ENCODE measurements at regions not wholly inside any gene's neighbourhood (a gene's known extent, or its start where the extent isn't known, plus 50 kb on each side); places are given as distances from the start of the nearest gene placed in this dataset.

DNA sequence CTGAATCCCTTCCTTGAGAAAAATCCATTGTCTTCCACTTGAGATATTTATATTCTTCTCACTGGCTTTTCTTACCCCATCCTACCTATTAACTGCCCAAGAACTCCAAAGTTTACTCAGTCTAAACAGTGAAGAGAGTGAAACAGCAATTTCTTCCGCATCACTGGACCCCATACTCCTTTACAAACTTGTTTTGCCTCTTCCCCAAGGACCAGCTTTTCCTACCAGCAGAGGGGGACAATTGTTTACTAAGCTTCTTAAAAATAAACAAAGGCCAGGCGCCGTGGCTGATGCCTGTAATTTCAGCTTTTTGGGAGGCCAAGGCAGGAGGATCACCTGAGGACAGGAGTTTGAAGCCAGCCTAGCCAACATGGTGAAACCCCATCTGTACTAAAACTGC, 52.0 kb downstream of the LRATD1 start:
- Mint-ChIP-seq H3K9me3 (peaks cover 4% of the 10 kb centered on the region; the same call in 1 of the 3 replicates), H3K4me3 (no peak overlapping the region), H3K27ac (no peak overlapping the region), H3K4me1 (peaks cover 2% of the 10 kb centered on the region), H3K27me3 (ENCODE audit: insufficient read depth, low read depth, poor library complexity) (peaks cover 3% of the 10 kb centered on the region), H3K36me3 (ENCODE audit: low read depth) (no peaks in the 10 kb centered on the region)
- TF ChIP-seq, protein P1, sequence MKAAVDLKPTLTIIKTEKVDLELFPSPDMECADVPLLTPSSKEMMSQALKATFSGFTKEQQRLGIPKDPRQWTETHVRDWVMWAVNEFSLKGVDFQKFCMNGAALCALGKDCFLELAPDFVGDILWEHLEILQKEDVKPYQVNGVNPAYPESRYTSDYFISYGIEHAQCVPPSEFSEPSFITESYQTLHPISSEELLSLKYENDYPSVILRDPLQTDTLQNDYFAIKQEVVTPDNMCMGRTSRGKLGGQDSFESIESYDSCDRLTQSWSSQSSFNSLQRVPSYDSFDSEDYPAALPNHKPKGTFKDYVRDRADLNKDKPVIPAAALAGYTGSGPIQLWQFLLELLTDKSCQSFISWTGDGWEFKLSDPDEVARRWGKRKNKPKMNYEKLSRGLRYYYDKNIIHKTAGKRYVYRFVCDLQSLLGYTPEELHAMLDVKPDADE (IDR thresholded peaks at IDR 0.05), result no peak
- no peak for TF ChIP-seq ZNF114 (CRISPR knock-in tag; IDR thresholded peaks at IDR 0.05)
- TF ChIP-seq, protein P2, sequence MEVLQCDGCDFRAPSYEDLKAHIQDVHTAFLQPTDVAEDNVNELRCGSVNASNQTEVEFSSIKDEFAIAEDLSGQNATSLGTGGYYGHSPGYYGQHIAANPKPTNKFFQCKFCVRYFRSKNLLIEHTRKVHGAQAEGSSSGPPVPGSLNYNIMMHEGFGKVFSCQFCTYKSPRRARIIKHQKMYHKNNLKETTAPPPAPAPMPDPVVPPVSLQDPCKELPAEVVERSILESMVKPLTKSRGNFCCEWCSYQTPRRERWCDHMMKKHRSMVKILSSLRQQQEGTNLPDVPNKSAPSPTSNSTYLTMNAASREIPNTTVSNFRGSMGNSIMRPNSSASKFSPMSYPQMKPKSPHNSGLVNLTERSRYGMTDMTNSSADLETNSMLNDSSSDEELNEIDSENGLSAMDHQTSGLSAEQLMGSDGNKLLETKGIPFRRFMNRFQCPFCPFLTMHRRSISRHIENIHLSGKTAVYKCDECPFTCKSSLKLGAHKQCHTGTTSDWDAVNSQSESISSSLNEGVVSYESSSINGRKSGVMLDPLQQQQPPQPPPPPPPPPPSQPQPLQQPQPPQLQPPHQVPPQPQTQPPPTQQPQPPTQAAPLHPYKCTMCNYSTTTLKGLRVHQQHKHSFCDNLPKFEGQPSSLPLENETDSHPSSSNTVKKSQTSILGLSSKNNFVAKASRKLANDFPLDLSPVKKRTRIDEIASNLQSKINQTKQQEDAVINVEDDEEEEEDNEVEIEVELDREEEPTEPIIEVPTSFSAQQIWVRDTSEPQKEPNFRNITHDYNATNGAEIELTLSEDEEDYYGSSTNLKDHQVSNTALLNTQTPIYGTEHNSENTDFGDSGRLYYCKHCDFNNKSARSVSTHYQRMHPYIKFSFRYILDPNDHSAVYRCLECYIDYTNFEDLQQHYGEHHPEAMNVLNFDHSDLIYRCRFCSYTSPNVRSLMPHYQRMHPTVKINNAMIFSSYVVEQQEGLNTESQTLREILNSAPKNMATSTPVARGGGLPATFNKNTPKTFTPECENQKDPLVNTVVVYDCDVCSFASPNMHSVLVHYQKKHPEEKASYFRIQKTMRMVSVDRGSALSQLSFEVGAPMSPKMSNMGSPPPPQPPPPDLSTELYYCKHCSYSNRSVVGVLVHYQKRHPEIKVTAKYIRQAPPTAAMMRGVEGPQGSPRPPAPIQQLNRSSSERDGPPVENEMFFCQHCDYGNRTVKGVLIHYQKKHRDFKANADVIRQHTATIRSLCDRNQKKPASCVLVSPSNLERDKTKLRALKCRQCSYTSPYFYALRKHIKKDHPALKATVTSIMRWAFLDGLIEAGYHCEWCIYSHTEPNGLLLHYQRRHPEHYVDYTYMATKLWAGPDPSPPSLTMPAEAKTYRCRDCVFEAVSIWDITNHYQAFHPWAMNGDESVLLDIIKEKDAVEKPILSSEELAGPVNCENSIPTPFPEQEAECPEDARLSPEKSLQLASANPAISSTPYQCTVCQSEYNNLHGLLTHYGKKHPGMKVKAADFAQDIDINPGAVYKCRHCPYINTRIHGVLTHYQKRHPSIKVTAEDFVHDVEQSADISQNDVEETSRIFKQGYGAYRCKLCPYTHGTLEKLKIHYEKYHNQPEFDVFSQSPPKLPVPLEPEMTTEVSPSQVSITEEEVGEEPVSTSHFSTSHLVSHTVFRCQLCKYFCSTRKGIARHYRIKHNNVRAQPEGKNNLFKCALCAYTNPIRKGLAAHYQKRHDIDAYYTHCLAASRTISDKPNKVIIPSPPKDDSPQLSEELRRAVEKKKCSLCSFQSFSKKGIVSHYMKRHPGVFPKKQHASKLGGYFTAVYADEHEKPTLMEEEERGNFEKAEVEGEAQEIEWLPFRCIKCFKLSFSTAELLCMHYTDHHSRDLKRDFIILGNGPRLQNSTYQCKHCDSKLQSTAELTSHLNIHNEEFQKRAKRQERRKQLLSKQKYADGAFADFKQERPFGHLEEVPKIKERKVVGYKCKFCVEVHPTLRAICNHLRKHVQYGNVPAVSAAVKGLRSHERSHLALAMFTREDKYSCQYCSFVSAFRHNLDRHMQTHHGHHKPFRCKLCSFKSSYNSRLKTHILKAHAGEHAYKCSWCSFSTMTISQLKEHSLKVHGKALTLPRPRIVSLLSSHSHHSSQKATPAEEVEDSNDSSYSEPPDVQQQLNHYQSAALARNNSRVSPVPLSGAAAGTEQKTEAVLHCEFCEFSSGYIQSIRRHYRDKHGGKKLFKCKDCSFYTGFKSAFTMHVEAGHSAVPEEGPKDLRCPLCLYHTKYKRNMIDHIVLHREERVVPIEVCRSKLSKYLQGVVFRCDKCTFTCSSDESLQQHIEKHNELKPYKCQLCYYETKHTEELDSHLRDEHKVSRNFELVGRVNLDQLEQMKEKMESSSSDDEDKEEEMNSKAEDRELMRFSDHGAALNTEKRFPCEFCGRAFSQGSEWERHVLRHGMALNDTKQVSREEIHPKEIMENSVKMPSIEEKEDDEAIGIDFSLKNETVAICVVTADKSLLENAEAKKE (CRISPR knock-in tag; IDR thresholded peaks at IDR 0.05), result no peak
- TF ChIP-seq NANOG (IDR thresholded peaks at IDR 0.05; ENCODE audit: borderline replicate concordance), result no peak
- no peak for TF ChIP-seq EZH2 (IDR thresholded peaks at IDR 0.05; ENCODE audit: low read depth, unreplicated experiment)
- TF ChIP-seq, protein P3, sequence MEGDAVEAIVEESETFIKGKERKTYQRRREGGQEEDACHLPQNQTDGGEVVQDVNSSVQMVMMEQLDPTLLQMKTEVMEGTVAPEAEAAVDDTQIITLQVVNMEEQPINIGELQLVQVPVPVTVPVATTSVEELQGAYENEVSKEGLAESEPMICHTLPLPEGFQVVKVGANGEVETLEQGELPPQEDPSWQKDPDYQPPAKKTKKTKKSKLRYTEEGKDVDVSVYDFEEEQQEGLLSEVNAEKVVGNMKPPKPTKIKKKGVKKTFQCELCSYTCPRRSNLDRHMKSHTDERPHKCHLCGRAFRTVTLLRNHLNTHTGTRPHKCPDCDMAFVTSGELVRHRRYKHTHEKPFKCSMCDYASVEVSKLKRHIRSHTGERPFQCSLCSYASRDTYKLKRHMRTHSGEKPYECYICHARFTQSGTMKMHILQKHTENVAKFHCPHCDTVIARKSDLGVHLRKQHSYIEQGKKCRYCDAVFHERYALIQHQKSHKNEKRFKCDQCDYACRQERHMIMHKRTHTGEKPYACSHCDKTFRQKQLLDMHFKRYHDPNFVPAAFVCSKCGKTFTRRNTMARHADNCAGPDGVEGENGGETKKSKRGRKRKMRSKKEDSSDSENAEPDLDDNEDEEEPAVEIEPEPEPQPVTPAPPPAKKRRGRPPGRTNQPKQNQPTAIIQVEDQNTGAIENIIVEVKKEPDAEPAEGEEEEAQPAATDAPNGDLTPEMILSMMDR (conservative IDR thresholded peaks at IDR 0.05; ENCODE audit: low read depth in 2 of 2), result peak; percentile 38 to 46
- no peak for TF ChIP-seq ZNF331 (CRISPR knock-in tag; IDR thresholded peaks at IDR 0.05; ENCODE audit: low read depth)
- TF ChIP-seq POLR2AphosphoS5 (IDR thresholded peaks at IDR 0.05; ENCODE audit: low read depth), result no peak
- H3K79me2 ChIP-seq (replicated peaks; ENCODE audit: insufficient read depth), result no peaks in the 10 kb centered on the region
- H3K4me2 ChIP-seq, result no peak overlapping the region
- ATAC-seq (no peak), DNase-seq (ENCODE audit: low spot score) (peak; percentile 32)
- no peak overlapping the region for H3K27ac ChIP-seq (ENCODE audit: low read depth)
- no peaks in the 10 kb centered on the region for H3F3A ChIP-seq (replicated peaks; ENCODE audit: low read depth)
- H3K9me2 ChIP-seq (ENCODE audit: insufficient read depth), result no peaks in the 10 kb centered on the region
- H3K4me1 ChIP-seq (ENCODE audit: insufficient read depth), result no peaks in the 10 kb centered on the region
- no peaks in the 10 kb centered on the region for H3K36me3 ChIP-seq (ENCODE audit: insufficient read depth)
- H2AFZ ChIP-seq, result no peak overlapping the region
- H3K4me3 ChIP-seq, result no peak overlapping the region
- H3K27me3 ChIP-seq (ENCODE audit: insufficient read depth), result no peaks in the 10 kb centered on the region
- H4K20me1 ChIP-seq (replicated peaks; ENCODE audit: insufficient read depth), result no peaks in the 10 kb centered on the region

Data from GM23338 (cell line).